ENCODE measurements at regions not wholly inside any gene's neighbourhood (a gene's known extent, or its start where the extent isn't known, plus 50 kb on each side); places are given as distances from the start of the nearest gene placed in this dataset.

DNA sequence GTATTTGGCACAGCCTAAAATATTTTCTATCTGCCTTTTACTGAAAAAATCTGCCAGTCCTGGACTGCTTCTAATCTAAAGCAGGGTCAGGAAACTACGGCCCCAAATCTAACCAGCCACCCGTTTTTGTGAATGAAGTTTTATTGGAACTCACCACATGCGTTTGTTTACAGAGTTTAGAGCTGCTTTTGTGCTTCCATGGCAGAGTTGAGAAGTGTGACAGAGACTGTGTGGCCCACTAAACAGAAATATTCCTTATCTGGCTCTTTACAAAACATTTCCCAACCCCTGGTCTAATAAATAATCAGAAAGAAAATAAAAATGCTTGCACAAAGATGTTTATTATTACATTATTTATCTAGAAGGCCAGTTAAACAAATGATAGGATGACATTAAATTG is 110.2 kb downstream of the COPRS start:
- no peak for TF ChIP-seq CTCF (IDR thresholded peaks at IDR 0.05)
- no peak for TF ChIP-seq EZH2 (IDR thresholded peaks at IDR 0.05; ENCODE audit: borderline replicate concordance, insufficient read depth, low read depth, low read length, poor library complexity, severe bottlenecking)
